ENCODE measurements at regions not wholly inside any gene's neighbourhood (a gene's known extent, or its start where the extent isn't known, plus 50 kb on each side); places are given as distances from the start of the nearest gene placed in this dataset.

GRCh38 chr2:156874707-156875106, 382.8 kb upstream of the GALNT5 start:
- no peak for ATAC-seq
- TF ChIP-seq CSDC2 (CRISPR knock-in tag; IDR thresholded peaks at IDR 0.05) (no peak), ISL1 (CRISPR knock-in tag; IDR thresholded peaks at IDR 0.05) (no peak), OSR1 (CRISPR knock-in tag; IDR thresholded peaks at IDR 0.05) (no peak), PPARA (CRISPR knock-in tag; IDR thresholded peaks at IDR 0.05; ENCODE audit: borderline replicate concordance) (no peak), POU6F1 (CRISPR knock-in tag; IDR thresholded peaks at IDR 0.05; ENCODE audit: borderline replicate concordance, low read depth) (no peak), GLIS3 (CRISPR knock-in tag; IDR thresholded peaks at IDR 0.05) (no peak), ZNF70 (CRISPR knock-in tag; IDR thresholded peaks at IDR 0.05) (no peak), BACH2 (CRISPR knock-in tag; IDR thresholded peaks at IDR 0.05; ENCODE audit: borderline replicate concordance) (no peak), SNAI2 (CRISPR knock-in tag; IDR thresholded peaks at IDR 0.05) (no peak), ZFP30 (CRISPR knock-in tag; IDR thresholded peaks at IDR 0.05) (no peak), ZFP3 (CRISPR knock-in tag; IDR thresholded peaks at IDR 0.05) (no peak), TCF4 (CRISPR knock-in tag; IDR thresholded peaks at IDR 0.05; ENCODE audit: borderline replicate concordance) (no peak), ZNF565 (CRISPR knock-in tag; conservative IDR thresholded peaks at IDR 0.05; ENCODE audit: low read depth) (no peak), RARB (CRISPR knock-in tag; IDR thresholded peaks at IDR 0.05) (no peak), CREB5 (CRISPR knock-in tag; IDR thresholded peaks at IDR 0.05; ENCODE audit: low read depth) (no peak)

GRCh38 chr2:156883804-156884203, 373.7 kb upstream of the GALNT5 start:
- no peak for ATAC-seq
- TF ChIP-seq ESRRG (CRISPR knock-in tag; IDR thresholded peaks at IDR 0.05) (no peak), RARB (CRISPR knock-in tag; IDR thresholded peaks at IDR 0.05) (no peak)

GRCh38 chr2:156884216-156884615, 373.3 kb upstream of the GALNT5 start:
- ATAC-seq, result no peak
- TF ChIP-seq POU6F1 (CRISPR knock-in tag; IDR thresholded peaks at IDR 0.05; ENCODE audit: borderline replicate concordance, low read depth) (no peak), PATZ1 (CRISPR knock-in tag; IDR thresholded peaks at IDR 0.05; ENCODE audit: borderline replicate concordance) (no peak), ZFP30 (CRISPR knock-in tag; IDR thresholded peaks at IDR 0.05) (no peak)

GRCh38 chr2:156890529-156891148, 366.9 kb upstream of the GALNT5 start:
- TF ChIP-seq ISL1 (CRISPR knock-in tag; IDR thresholded peaks at IDR 0.05) (no peak), TSHZ2 (CRISPR knock-in tag; IDR thresholded peaks at IDR 0.05) (no peak), CREB5 (CRISPR knock-in tag; IDR thresholded peaks at IDR 0.05; ENCODE audit: low read depth) (no peak), TOX (CRISPR knock-in tag; IDR thresholded peaks at IDR 0.05; ENCODE audit: borderline replicate concordance) (no peak), ARNTL (CRISPR knock-in tag; IDR thresholded peaks at IDR 0.05; ENCODE audit: borderline replicate concordance, low read depth) (no peak), ZNF70 (CRISPR knock-in tag; IDR thresholded peaks at IDR 0.05) (no peak), ZFP3 (CRISPR knock-in tag; IDR thresholded peaks at IDR 0.05) (no peak), ESRRG (CRISPR knock-in tag; IDR thresholded peaks at IDR 0.05) (no peak), RARB (CRISPR knock-in tag; IDR thresholded peaks at IDR 0.05) (no peak), OSR1 (CRISPR knock-in tag; IDR thresholded peaks at IDR 0.05) (no peak), TCF4 (CRISPR knock-in tag; IDR thresholded peaks at IDR 0.05; ENCODE audit: borderline replicate concordance) (no peak), ZNF565 (CRISPR knock-in tag; conservative IDR thresholded peaks at IDR 0.05; ENCODE audit: low read depth) (no peak), ZC3H10 (CRISPR knock-in tag; IDR thresholded peaks at IDR 0.05) (no peak), PATZ1 (CRISPR knock-in tag; IDR thresholded peaks at IDR 0.05; ENCODE audit: borderline replicate concordance) (no peak), ZFP30 (CRISPR knock-in tag; IDR thresholded peaks at IDR 0.05) (no peak)
- no peak for ATAC-seq
